Spleen (tissue), 7 donors: ENCODE measurements at regions not wholly inside any gene's neighbourhood (a gene's known extent, or its start where the extent isn't known, plus 50 kb on each side); places are given as distances from the start of the nearest gene placed in this dataset.

Source experiments
- POLR2A ChIP-seq, 3 donors: fragments of 450-650 bp; IDR thresholded peaks; one replicate each; pipeline ENCODE4 v1.5.1; 2017; ENCODE audit warnings: antibody characterized with exemption in 3 of 3, mild to moderate bottlenecking in 1 of 3
- POLR2AphosphoS5 ChIP-seq, 3 donors: sonication (generic); formaldehyde crosslinking; IDR thresholded peaks; one replicate each; pipeline ENCODE4 v1.5.1; 2017; ENCODE audit warnings: antibody characterized with exemption in 3 of 3
- TF ChIP-seq, protein P1 (sequence below), 11 experiments: fragments of 200-600 bp in 7 of 11; fragments of 450-650 bp in 4 of 11; sonication (generic) in 4 of 11; IDR thresholded peaks in 8 of 11; conservative IDR thresholded peaks in 3 of 11; 1 replicate in 7 of 11; 2 replicates in 4 of 11; pipeline versions ENCODE4 v1.4.0 to v1.8.0; 2016 to 2021; ENCODE audit warnings: antibody characterized with exemption in 11 of 11, inconsistent platforms in 4 of 11, mild to moderate bottlenecking in 1 of 11
- donor health status: DM: no; HTN: no; CAD: no; lungs with moderate emphysema.
- donor health status: DM: no; HTN: no; CAD: no.
- donor health status: DM: no; HTN: no; CAD: no.

DNA sequence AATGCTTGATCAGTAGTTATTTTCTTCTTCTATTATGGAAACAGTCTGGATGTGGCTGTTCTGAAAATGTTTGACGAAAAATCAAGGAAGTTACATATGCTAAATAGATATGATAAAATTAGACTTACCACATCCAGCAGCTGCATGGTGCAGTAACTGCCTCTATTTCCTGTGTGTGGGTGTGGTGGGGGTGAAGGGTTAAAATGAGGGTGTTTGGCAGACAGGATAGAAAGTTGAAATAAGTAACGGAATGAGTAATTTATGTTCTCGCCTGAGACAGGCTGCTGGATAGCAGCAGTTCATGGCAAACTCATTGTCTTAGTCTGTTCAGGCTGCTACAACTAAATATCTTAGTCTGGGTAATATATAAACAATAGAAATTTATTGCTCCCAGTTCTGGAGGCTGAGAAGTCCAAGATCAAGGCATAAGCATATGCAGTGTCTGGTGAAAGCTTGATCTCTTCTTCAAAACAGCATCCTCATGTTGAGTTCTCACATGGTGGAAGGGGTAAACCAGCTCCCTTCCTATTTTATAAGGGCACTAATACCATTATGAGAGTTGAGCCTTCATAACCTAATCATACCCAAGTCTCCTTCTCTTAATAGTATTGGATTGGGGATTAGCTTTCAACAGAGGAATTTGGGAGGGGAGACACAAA, 1248.9 kb downstream of the SLITRK5 start:
- TF ChIP-seq, protein P1, sequence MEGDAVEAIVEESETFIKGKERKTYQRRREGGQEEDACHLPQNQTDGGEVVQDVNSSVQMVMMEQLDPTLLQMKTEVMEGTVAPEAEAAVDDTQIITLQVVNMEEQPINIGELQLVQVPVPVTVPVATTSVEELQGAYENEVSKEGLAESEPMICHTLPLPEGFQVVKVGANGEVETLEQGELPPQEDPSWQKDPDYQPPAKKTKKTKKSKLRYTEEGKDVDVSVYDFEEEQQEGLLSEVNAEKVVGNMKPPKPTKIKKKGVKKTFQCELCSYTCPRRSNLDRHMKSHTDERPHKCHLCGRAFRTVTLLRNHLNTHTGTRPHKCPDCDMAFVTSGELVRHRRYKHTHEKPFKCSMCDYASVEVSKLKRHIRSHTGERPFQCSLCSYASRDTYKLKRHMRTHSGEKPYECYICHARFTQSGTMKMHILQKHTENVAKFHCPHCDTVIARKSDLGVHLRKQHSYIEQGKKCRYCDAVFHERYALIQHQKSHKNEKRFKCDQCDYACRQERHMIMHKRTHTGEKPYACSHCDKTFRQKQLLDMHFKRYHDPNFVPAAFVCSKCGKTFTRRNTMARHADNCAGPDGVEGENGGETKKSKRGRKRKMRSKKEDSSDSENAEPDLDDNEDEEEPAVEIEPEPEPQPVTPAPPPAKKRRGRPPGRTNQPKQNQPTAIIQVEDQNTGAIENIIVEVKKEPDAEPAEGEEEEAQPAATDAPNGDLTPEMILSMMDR (IDR thresholded peaks at IDR 0.05 in 8 of 11, conservative IDR thresholded peaks at IDR 0.05 in 3 of 11), result no peak
- TF ChIP-seq POLR2A (IDR thresholded peaks at IDR 0.05), result no peak
- no peak for TF ChIP-seq POLR2AphosphoS5 (IDR thresholded peaks at IDR 0.05)
